Endothelial cell of umbilical vein (primary cell): ENCODE measurements at regions not wholly inside any gene's neighbourhood (a gene's known extent, or its start where the extent isn't known, plus 50 kb on each side); places are given as distances from the start of the nearest gene placed in this dataset.

Experiments
- BruUV-seq: library from RNA; stranded (reverse); fragments of 400-500 nt; replicated peaks from 2 replicates; lab custom pipeline; 2021; lab: Mats Ljungman, UMichigan
- CTCF ChIA-PET: fragments of 300-600, 350-600 bp; sonication (Branson Sonifier 250); formaldehyde crosslinking; loops from one replicate; lab custom pipeline; 2021; ENCODE audit warnings: antibody characterized with exemption, inconsistent platforms; lab: Charles Lee
- POLR2A ChIA-PET: fragments of 300-600, 350-600 bp; sonication (Branson Sonifier 250); formaldehyde crosslinking; loops from one replicate; lab custom pipeline; 2021; ENCODE audit warnings: antibody characterized with exemption, inconsistent platforms; lab: Charles Lee
- DNase-seq: peaks from one replicate; pipeline ENCODE4 v3.0.0-alpha.2; 2011; ENCODE audit warnings: low read depth, low spot score
- FAIRE-seq: peaks from 2 replicates; lab custom pipeline; 2011; peaks lifted over from hg19 to GRCh38; lab: Jason Lieb, UNC
- H2AFZ ChIP-seq: 2 replicates; pipeline ENCODE4 v1.6.0; 2012; ENCODE audit warnings: low read depth, low read length, control low read depth, inconsistent platforms
- H3K27ac ChIP-seq: 2 replicates; pipeline ENCODE4 v1.5.1; 2011; ENCODE audit warnings: low read depth, mild to moderate bottlenecking, control low read depth, low read length, moderate library complexity; ENCODE audit not compliant: insufficient read depth
- H3K27me3 ChIP-seq, 2 experiments: 2 replicates each; pipeline versions ENCODE4 v1.6.0 to v1.6.1; 2011; ENCODE audit warnings: low read length in 2 of 2, mixed read lengths in 1 of 2; ENCODE audit not compliant: control insufficient read depth in 2 of 2, insufficient read depth in 2 of 2
- H3K36me3 ChIP-seq, 2 experiments: 2 replicates in 1 of 2; 3 replicates in 1 of 2; pipeline ENCODE4 v1.5.1; 2011; ENCODE audit warnings: low read length in 2 of 2, mild to moderate bottlenecking in 1 of 2, moderate library complexity in 1 of 2; ENCODE audit not compliant: control insufficient read depth in 2 of 2, insufficient read depth in 2 of 2; ENCODE audit errors: extremely low read depth in 1 of 2
- H3K4me1 ChIP-seq: 3 replicates; pipeline ENCODE4 v1.5.1; 2011; ENCODE audit warnings: mild to moderate bottlenecking, low read length; ENCODE audit not compliant: control insufficient read depth, insufficient read depth; ENCODE audit errors: extremely low read depth
- H3K4me2 ChIP-seq: 2 replicates; pipeline ENCODE4 v1.6.1; 2011; ENCODE audit warnings: low read length, control low read depth, mixed read lengths; ENCODE audit not compliant: insufficient read depth
- H3K4me3 ChIP-seq, 3 experiments: fragments of 200-600 bp in 1 of 3; sonication (generic), shearing (Covaris generic) in 1 of 3; replicated peaks in 1 of 3; 2 replicates each; pipeline ENCODE4 v1.5.1; 2011 to 2016; ENCODE audit warnings: control low read depth in 3 of 3, low read length in 3 of 3, mild to moderate bottlenecking in 2 of 3, inconsistent platforms in 1 of 3, low read depth in 1 of 3, moderate library complexity in 1 of 3; ENCODE audit not compliant: insufficient read depth in 1 of 3
- H3K79me2 ChIP-seq: 2 replicates; pipeline ENCODE4 v1.6.0; 2012; ENCODE audit warnings: low read length, inconsistent platforms; ENCODE audit not compliant: control insufficient read depth, insufficient read depth
- H3K9ac ChIP-seq: replicated peaks from 2 replicates; pipeline ENCODE3; 2011; ENCODE audit warnings: low read length, control low read depth; ENCODE audit not compliant: insufficient read depth; ENCODE audit errors: extremely low read depth
- H3K9me1 ChIP-seq: replicated peaks from 3 replicates; pipeline ENCODE4 v1.6.0; 2011; ENCODE audit warnings: mild to moderate bottlenecking, low read length; ENCODE audit not compliant: control insufficient read depth, insufficient read depth; ENCODE audit errors: extremely low read depth
- H3K9me3 ChIP-seq: replicated peaks from 2 replicates; pipeline ENCODE4 v1.5.1; 2012; ENCODE audit warnings: low read length, inconsistent platforms; ENCODE audit not compliant: control insufficient read depth, insufficient read depth
- H4K20me1 ChIP-seq: replicated peaks from 2 replicates; pipeline ENCODE3; 2011; ENCODE audit warnings: mild to moderate bottlenecking, low read length; ENCODE audit not compliant: control insufficient read depth, insufficient read depth; ENCODE audit errors: extremely low read depth
- EZH2 ChIP-seq: IDR thresholded peaks from 2 replicates; pipeline ENCODE4 v1.6.1; 2012; ENCODE audit warnings: borderline replicate concordance, low read depth, mild to moderate bottlenecking, moderate library complexity, low read length, inconsistent platforms; ENCODE audit not compliant: severe bottlenecking
- FOS ChIP-seq: IDR thresholded peaks from 2 replicates; pipeline ENCODE4 v1.6.1; 2011; ENCODE audit warnings: mild to moderate bottlenecking, low read length, moderate library complexity, borderline replicate concordance; ENCODE audit not compliant: insufficient read depth
- JUN ChIP-seq: IDR thresholded peaks from 2 replicates; pipeline ENCODE4 v1.6.1; 2011; ENCODE audit warnings: borderline replicate concordance, low read depth; ENCODE audit not compliant: insufficient read length, insufficient read depth
- MAX ChIP-seq: IDR thresholded peaks from 2 replicates; pipeline ENCODE4 v1.6.1; 2011; ENCODE audit not compliant: insufficient read depth, insufficient read length
- dilution Hi-C: fragments of 300-500 bp; cut with MboI; formaldehyde crosslinking; loops from one replicate; pipeline ENCODE4 v1.15.0; 2019; ENCODE audit warnings: low sequenced_read_pairs; ENCODE audit not compliant: extremely low pct_ligation_motif_present
- intact Hi-C: fragments of 100-400 bp; cut with micrococcal nuclease; formaldehyde crosslinking; loops from one replicate; pipeline ENCODE4 v1.10.0; 2022

- Histone ChIP-seq H3K9ac (no peak overlapping the region), H3K27me3 (no peaks in the 10 kb centered on the region), H3K9me3 (peaks cover 5% of the 10 kb centered on the region), H3K4me1 (no peaks in the 10 kb centered on the region), H3K79me2 (no peaks in the 10 kb centered on the region), H3K4me3 (no peak overlapping the region), H2AFZ (no peak overlapping the region), H3K4me2 (no peak overlapping the region), H3K9me1 (no peaks in the 10 kb centered on the region), H4K20me1 (no peaks in the 10 kb centered on the region), H3K36me3 (no peaks in the 10 kb centered on the region), H3K27ac (no peak overlapping the region)
- DNase-seq (no peak), FAIRE-seq (no peak)
- dilution Hi-C loops (no loop called here), intact Hi-C loops (no loop called here)
- CTCF ChIA-PET, result no interaction called here
- no TSS peak for BruUV-seq
- TF ChIP-seq MAX (no peak), EZH2 (no peak), FOS (no peak), JUN (no peak)
- POLR2A ChIA-PET, result no interaction called here
Observed at GRCh38 chr19:22517496-22518411, 95.6 kb upstream of the ZNF98 start.

GRCh38 chr19:22515435-22515834 lies 93.3 kb upstream of the ZNF98 start:
- Histone ChIP-seq H3K4me2 (no peak overlapping the region), H3K79me2 (no peaks in the 10 kb centered on the region), H3K9me3 (peaks cover 9% of the 10 kb centered on the region), H3K27me3 (no peaks in the 10 kb centered on the region), H3K9me1 (no peaks in the 10 kb centered on the region), H4K20me1 (no peaks in the 10 kb centered on the region), H3K4me3 (no peak overlapping the region), H2AFZ (no peak overlapping the region), H3K9ac (no peak overlapping the region), H3K27ac (no peak overlapping the region), H3K36me3 (no peaks in the 10 kb centered on the region), H3K4me1 (no peaks in the 10 kb centered on the region)
- ChIA-PET POLR2A (no interaction called here), CTCF (no interaction called here)
- dilution Hi-C loops (no loop called here), intact Hi-C loops (no loop called here)
- no peak for TF ChIP-seq JUN
- no peak for TF ChIP-seq MAX
- no peak for DNase-seq
- no peak for FAIRE-seq
- no TSS peak for BruUV-seq
